ENCODE measurements at regions not wholly inside any gene's neighbourhood (a gene's known extent, or its start where the extent isn't known, plus 50 kb on each side); places are given as distances from the start of the nearest gene placed in this dataset.
"Not testable (repeated sequence)": the region's sequence is repeated elsewhere in the genome, so short reads cannot be mapped to it uniquely, and the experiment has no call there.

DNA sequence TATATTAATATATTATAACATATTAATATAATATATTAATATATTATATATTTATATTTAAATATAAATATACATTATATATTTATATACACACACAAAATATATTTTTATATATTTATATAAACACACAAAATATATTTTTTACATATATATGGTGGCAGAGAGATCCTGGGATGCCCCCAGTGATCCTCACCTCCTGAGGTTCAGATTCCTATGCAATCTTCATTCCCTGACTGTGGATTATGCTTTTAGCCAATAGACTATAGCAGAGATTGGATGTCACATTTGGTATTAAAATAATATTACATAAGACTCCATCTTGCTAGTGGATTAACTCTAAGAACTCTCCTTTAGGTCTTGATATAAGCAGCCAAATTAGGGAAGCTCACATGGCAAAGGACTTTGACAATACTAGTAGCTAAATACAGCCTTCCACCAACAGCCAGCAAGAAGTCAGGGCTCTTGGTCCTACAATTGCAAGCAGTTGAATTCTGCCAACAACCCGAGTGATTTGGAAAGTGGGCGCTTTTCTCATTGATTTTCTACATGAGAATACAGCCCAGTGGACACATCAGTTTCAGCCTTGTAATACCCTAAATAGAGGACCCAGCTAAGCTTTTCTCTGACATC, 681.0 kb downstream of the C6orf118 start:
- Mint-ChIP-seq H3K9me3 (ENCODE audit: low read depth, unreplicated experiment) (no peaks in the 10 kb centered on the region), H3K4me1 (ENCODE audit: low read depth, unreplicated experiment) (no peaks in the 10 kb centered on the region), H3K27me3 (ENCODE audit: unreplicated experiment) (no peaks in the 10 kb centered on the region), H3K36me3 (ENCODE audit: insufficient read depth, unreplicated experiment) (no peaks in the 10 kb centered on the region), H3K4me3 (ENCODE audit: low read depth, unreplicated experiment) (no peak overlapping the region), H3K27ac (ENCODE audit: unreplicated experiment) (no peak overlapping the region)
- no TSS peak for BruUV-seq (replicated peaks)
- intact Hi-C loops (cut with micrococcal nuclease; ENCODE audit: unreplicated experiment), result no loop called here
- TF ChIP-seq, protein P1, sequence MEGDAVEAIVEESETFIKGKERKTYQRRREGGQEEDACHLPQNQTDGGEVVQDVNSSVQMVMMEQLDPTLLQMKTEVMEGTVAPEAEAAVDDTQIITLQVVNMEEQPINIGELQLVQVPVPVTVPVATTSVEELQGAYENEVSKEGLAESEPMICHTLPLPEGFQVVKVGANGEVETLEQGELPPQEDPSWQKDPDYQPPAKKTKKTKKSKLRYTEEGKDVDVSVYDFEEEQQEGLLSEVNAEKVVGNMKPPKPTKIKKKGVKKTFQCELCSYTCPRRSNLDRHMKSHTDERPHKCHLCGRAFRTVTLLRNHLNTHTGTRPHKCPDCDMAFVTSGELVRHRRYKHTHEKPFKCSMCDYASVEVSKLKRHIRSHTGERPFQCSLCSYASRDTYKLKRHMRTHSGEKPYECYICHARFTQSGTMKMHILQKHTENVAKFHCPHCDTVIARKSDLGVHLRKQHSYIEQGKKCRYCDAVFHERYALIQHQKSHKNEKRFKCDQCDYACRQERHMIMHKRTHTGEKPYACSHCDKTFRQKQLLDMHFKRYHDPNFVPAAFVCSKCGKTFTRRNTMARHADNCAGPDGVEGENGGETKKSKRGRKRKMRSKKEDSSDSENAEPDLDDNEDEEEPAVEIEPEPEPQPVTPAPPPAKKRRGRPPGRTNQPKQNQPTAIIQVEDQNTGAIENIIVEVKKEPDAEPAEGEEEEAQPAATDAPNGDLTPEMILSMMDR (IDR thresholded peaks at IDR 0.05; ENCODE audit: unreplicated experiment), result no peak
- DNase-seq, result no peak
- CTCF ChIA-PET, result no interaction called here

- Mint-ChIP-seq H3K27ac (ENCODE audit: unreplicated experiment) (no peak overlapping the region), H3K27me3 (ENCODE audit: unreplicated experiment) (no peaks in the 10 kb centered on the region), H3K36me3 (ENCODE audit: insufficient read depth, unreplicated experiment) (no peaks in the 10 kb centered on the region), H3K4me3 (ENCODE audit: low read depth, unreplicated experiment) (no peak overlapping the region), H3K4me1 (ENCODE audit: low read depth, unreplicated experiment) (no peaks in the 10 kb centered on the region), H3K9me3 (ENCODE audit: low read depth, unreplicated experiment) (no peaks in the 10 kb centered on the region)
- intact Hi-C loops (cut with micrococcal nuclease; ENCODE audit: unreplicated experiment), result no loop called here
- TF ChIP-seq, protein P1 (IDR thresholded peaks at IDR 0.05; ENCODE audit: unreplicated experiment), result no peak
- no TSS peak for BruUV-seq (replicated peaks)
- DNase-seq, result no peak
- CTCF ChIA-PET, result no interaction called here
Observed at GRCh38 chr6:164616917-164617524, 692.4 kb downstream of the C6orf118 start.

GRCh38 chr6:164612751-164613150, 696.7 kb downstream of the C6orf118 start:
- Mint-ChIP-seq H3K36me3 (ENCODE audit: insufficient read depth, unreplicated experiment) (no peaks in the 10 kb centered on the region), H3K9me3 (ENCODE audit: low read depth, unreplicated experiment) (no peaks in the 10 kb centered on the region), H3K27me3 (ENCODE audit: unreplicated experiment) (no peaks in the 10 kb centered on the region), H3K4me3 (ENCODE audit: low read depth, unreplicated experiment) (no peak overlapping the region), H3K27ac (ENCODE audit: unreplicated experiment) (no peak overlapping the region), H3K4me1 (ENCODE audit: low read depth, unreplicated experiment) (no peaks in the 10 kb centered on the region)
- DNase-seq, result no peak
- CTCF ChIA-PET, result no interaction called here
- BruUV-seq (replicated peaks), result no TSS peak
- TF ChIP-seq, protein P1 (IDR thresholded peaks at IDR 0.05; ENCODE audit: unreplicated experiment), result no peak
- intact Hi-C loops (cut with micrococcal nuclease; ENCODE audit: unreplicated experiment), result no loop called here

GRCh38 chr6:164610859-164611258, 698.5 kb downstream of the C6orf118 start:
- BruUV-seq (replicated peaks); CTCF ChIA-PET; H3K27ac Mint-ChIP-seq (ENCODE audit: unreplicated experiment); intact Hi-C loops (cut with micrococcal nuclease; ENCODE audit: unreplicated experiment); H3K4me1 Mint-ChIP-seq (ENCODE audit: low read depth, unreplicated experiment); H3K9me3 Mint-ChIP-seq (ENCODE audit: low read depth, unreplicated experiment); H3K27me3 Mint-ChIP-seq (ENCODE audit: unreplicated experiment); H3K4me3 Mint-ChIP-seq (ENCODE audit: low read depth, unreplicated experiment); DNase-seq; H3K36me3 Mint-ChIP-seq (ENCODE audit: insufficient read depth, unreplicated experiment): not testable (repeated sequence)

DNA sequence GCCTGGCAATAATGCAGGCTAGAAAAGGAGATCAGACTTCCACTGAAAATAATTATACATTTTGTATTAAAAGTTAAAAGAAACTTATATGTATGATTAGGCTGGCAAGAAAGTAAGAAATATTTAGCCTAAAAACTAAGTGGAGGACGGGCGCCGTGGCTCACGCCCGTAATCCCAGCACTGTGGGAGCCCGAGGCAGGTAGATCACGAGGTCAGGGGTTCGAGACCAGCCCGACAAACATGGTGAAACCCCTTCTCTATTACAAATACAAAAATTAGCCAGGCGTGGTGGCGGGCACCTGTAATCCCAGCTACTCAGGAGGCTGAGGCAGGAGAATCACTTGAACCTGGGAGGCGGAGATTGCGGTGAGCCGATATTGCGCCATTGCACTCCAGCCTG, 707.0 kb downstream of the C6orf118 start:
- H3K4me1 Mint-ChIP-seq (ENCODE audit: low read depth, unreplicated experiment); H3K27ac Mint-ChIP-seq (ENCODE audit: unreplicated experiment); H3K4me3 Mint-ChIP-seq (ENCODE audit: low read depth, unreplicated experiment); DNase-seq; CTCF ChIA-PET; intact Hi-C loops (cut with micrococcal nuclease; ENCODE audit: unreplicated experiment); H3K9me3 Mint-ChIP-seq (ENCODE audit: low read depth, unreplicated experiment); BruUV-seq (replicated peaks); H3K36me3 Mint-ChIP-seq (ENCODE audit: insufficient read depth, unreplicated experiment); H3K27me3 Mint-ChIP-seq (ENCODE audit: unreplicated experiment): not testable (repeated sequence)
